K562 (cell line): ENCODE measurements at regions not wholly inside any gene's neighbourhood (a gene's known extent, or its start where the extent isn't known, plus 50 kb on each side); places are given as distances from the start of the nearest gene placed in this dataset.

Source experiments
- ATAC-seq: fragments of 200-7000 bp; cut with Tn5 transposase; 3 replicates; pipeline ENCODE4 v1.9.1; 2020; ENCODE audit warnings: moderate library complexity
- BruUV-seq: library from RNA; stranded (reverse); fragments of 400-500 nt; replicated peaks from 2 replicates; lab custom pipeline; 2021; lab: Mats Ljungman, UMichigan
- CTCF ChIA-PET: fragments of 300-600 bp; formaldehyde crosslinking; extraction: SDS; loops from one replicate; lab custom pipeline; 2021; ENCODE audit warnings: low intra/inter-chr PET ratio; lab: Yijun Ruan, JAX
- POLR2A ChIA-PET: fragments of 300-600, 350-650 bp; sonication (Branson Sonifier 250); formaldehyde crosslinking; extraction: SDS; loops from one replicate; lab custom pipeline; 2021; ENCODE audit warnings: antibody characterized with exemption, inconsistent platforms; lab: Yijun Ruan, JAX
- DNase-seq, 4 experiments: peaks; one replicate each; pipeline versions ENCODE4 v3.0.0 to v3.0.0-alpha.2; 2011 to 2018; ENCODE audit warnings: low spot score in 3 of 4, mixed read lengths in 3 of 4; ENCODE audit errors: extremely low read depth in 1 of 4
- FAIRE-seq: peaks from 2 replicates; lab custom pipeline; 2011; peaks lifted over from hg19 to GRCh38; lab: Jason Lieb, UNC
- H2AFZ ChIP-seq: 2 replicates; pipeline ENCODE4 v1.6.0; 2011; ENCODE audit warnings: low read depth, low read length, control low read depth, inconsistent platforms
- H3K27ac ChIP-seq: fragments of 200-600 bp; 3 replicates; pipeline ENCODE4 v1.8.0; 2011; ENCODE audit warnings: low read depth, mild to moderate bottlenecking, control low read depth, inconsistent platforms, low read length, moderate library complexity, mixed read lengths; ENCODE audit errors: extremely low read depth
- H3K27me3 ChIP-seq, 2 experiments: fragments of 300-600 bp in 1 of 2; 2 replicates in 1 of 2; 3 replicates in 1 of 2; pipeline versions ENCODE4 v1.6.0 to v1.8.0; 2011; ENCODE audit warnings: inconsistent platforms in 2 of 2, low read length in 2 of 2, mild to moderate bottlenecking in 1 of 2, mixed read lengths in 1 of 2, moderate library complexity in 1 of 2; ENCODE audit not compliant: control insufficient read depth in 2 of 2, insufficient read depth in 2 of 2
- H3K36me3 ChIP-seq: fragments of 300-600 bp; 3 replicates; pipeline ENCODE4 v1.8.0; 2011; ENCODE audit warnings: mild to moderate bottlenecking, low read length, inconsistent platforms; ENCODE audit not compliant: control insufficient read depth, insufficient read depth
- H3K4me1 ChIP-seq, 2 experiments: fragments of 200-600 bp in 1 of 2; replicated peaks in 1 of 2; 2 replicates in 1 of 2; 3 replicates in 1 of 2; pipeline versions ENCODE4 v1.5.1 to v1.8.0; 2011; ENCODE audit warnings: inconsistent platforms in 2 of 2, low read length in 2 of 2, mild to moderate bottlenecking in 1 of 2, mixed read lengths in 1 of 2, moderate library complexity in 1 of 2; ENCODE audit not compliant: control insufficient read depth in 2 of 2, insufficient read depth in 2 of 2
- H3K4me2 ChIP-seq: 2 replicates; pipeline ENCODE4 v1.6.1; 2011; ENCODE audit warnings: low read length, control low read depth, inconsistent platforms, mixed read lengths; ENCODE audit not compliant: insufficient read depth
- H3K4me3 ChIP-seq: fragments of 200-600 bp; sonication (generic), shearing (Covaris generic); 2 replicates; pipeline ENCODE4 v1.5.1; 2016; ENCODE audit warnings: control low read depth, inconsistent platforms
- H3K79me2 ChIP-seq: fragments of 200-600 bp; 3 replicates; pipeline ENCODE4 v1.8.0; 2011; ENCODE audit warnings: low read length, inconsistent platforms; ENCODE audit not compliant: control insufficient read depth, insufficient read depth
- H3K9ac ChIP-seq, 2 experiments: 2 replicates each; pipeline versions ENCODE4 v1.6.0 to v1.6.1; 2011; ENCODE audit warnings: low read depth in 2 of 2, low read length in 2 of 2, control low read depth in 1 of 2, inconsistent platforms in 1 of 2, mild to moderate bottlenecking in 1 of 2, mixed read lengths in 1 of 2; ENCODE audit not compliant: insufficient read depth in 1 of 2
- H3K9me1 ChIP-seq: one replicate; pipeline ENCODE4 v1.6.0; 2011; ENCODE audit warnings: inconsistent platforms, mild to moderate bottlenecking, low read length, moderate library complexity; ENCODE audit not compliant: control insufficient read depth, insufficient read depth
- H3K9me3 ChIP-seq: replicated peaks from 2 replicates; pipeline ENCODE4 v1.5.1; 2011; ENCODE audit warnings: low read depth, low read length, inconsistent platforms; ENCODE audit not compliant: control insufficient read depth, insufficient read depth
- H4K20me1 ChIP-seq: replicated peaks from 2 replicates; pipeline ENCODE4 v1.6.1; 2011; ENCODE audit warnings: low read length, inconsistent platforms, mixed read lengths; ENCODE audit not compliant: control insufficient read depth, insufficient read depth
- BRF1 ChIP-seq: IDR thresholded peaks from 3 replicates; pipeline ENCODE4 v1.6.1; 2011; ENCODE audit warnings: borderline replicate concordance, mild to moderate bottlenecking; ENCODE audit not compliant: insufficient read length; ENCODE audit errors: extremely low read depth
- CBFA2T2 ChIP-seq: fragments of 450-650 bp; conservative IDR thresholded peaks from 2 replicates; pipeline ENCODE4 v1.6.1; 2017; ENCODE audit warnings: mild to moderate bottlenecking
- CBFA2T3 ChIP-seq: fragments of 450-650 bp; IDR thresholded peaks from 2 replicates; pipeline ENCODE4 v1.6.1; 2017
- CXXC5 ChIP-seq: fragments of 250-450 bp; sonication (Bioruptor Pico); IDR thresholded peaks from 2 replicates; pipeline ENCODE4 v1.8.0; 2022; ENCODE audit warnings: inconsistent platforms, mild to moderate bottlenecking, moderate library complexity
- FIP1L1 ChIP-seq: fragments of 200-400 bp; formaldehyde crosslinking; IDR thresholded peaks from 2 replicates; pipeline ENCODE4 v1.6.1; 2018; ENCODE audit warnings: mild to moderate bottlenecking, low read depth, low read length; ENCODE audit not compliant: poor library complexity, severe bottlenecking
- FOXA3 ChIP-seq, 2 experiments: fragments of 450-650 bp in 1 of 2; sonication (generic) in 1 of 2; formaldehyde crosslinking; IDR thresholded peaks in 1 of 2; conservative IDR thresholded peaks in 1 of 2; 2 replicates each; pipeline versions ENCODE4 v1.4.0 to v1.8.0; 2020 to 2022; ENCODE audit warnings: mild to moderate bottlenecking in 2 of 2, missing genetic modification reagents in 1 of 2
- KAT7 ChIP-seq: sonication (generic); formaldehyde crosslinking; IDR thresholded peaks from 2 replicates; pipeline ENCODE4 v1.8.0; 2022; ENCODE audit warnings: missing genetic modification reagents, mild to moderate bottlenecking, borderline replicate concordance
- LARP7 ChIP-seq: fragments of 450-650 bp; IDR thresholded peaks from 2 replicates; pipeline ENCODE4 v1.6.1; 2016
- MAFF ChIP-seq: IDR thresholded peaks from 2 replicates; pipeline ENCODE4 v1.6.1; 2012; ENCODE audit warnings: low read length, improper control_type of control experiment
- MCM3 ChIP-seq: fragments of 450-650 bp; IDR thresholded peaks from 2 replicates; pipeline ENCODE4 v1.6.1; 2016
- NFYB ChIP-seq: IDR thresholded peaks from 2 replicates; pipeline ENCODE4 v1.6.1; 2011; ENCODE audit warnings: mild to moderate bottlenecking, moderate library complexity; ENCODE audit not compliant: insufficient read length; ENCODE audit errors: extremely low read depth
- POLR2AphosphoS2 ChIP-seq: IDR thresholded peaks from 2 replicates; pipeline ENCODE4 v1.6.1; 2012; ENCODE audit warnings: low read length, improper control_type of control experiment
- ZNF507 ChIP-seq: conservative IDR thresholded peaks from 2 replicates; pipeline ENCODE4 v1.6.1; 2017; ENCODE audit warnings: missing genetic modification characterization, missing compliant biosample characterization
- ZNF583 ChIP-seq: fragments of 250-450 bp; sonication (Bioruptor Pico); IDR thresholded peaks from 2 replicates; pipeline ENCODE4 v1.4.0; 2020
- ZNF785 ChIP-seq: fragments of 250-450 bp; sonication (Bioruptor Pico); IDR thresholded peaks from 2 replicates; pipeline ENCODE4 v1.4.0; 2020; ENCODE audit warnings: mild to moderate bottlenecking
- WGBS: fragments of 100-300 bp; shearing (Covaris generic); methylation state at CpG from one replicate; pipeline ENCODE4 v1.1.6; 2016; ENCODE audit warnings: low coverage, mixed read lengths; ENCODE audit not compliant: insufficient coverage; ENCODE audit errors: missing lambda C conversion rate; 5-methylcytosine and 5-hydroxymethylcytosine counted together
- in situ Hi-C: fragments of 300-500 bp; cut with MboI; formaldehyde crosslinking; loops from 4 replicates; pipeline ENCODE4 v1.15.0; 2018; ENCODE audit warnings: inconsistent platforms, mixed read lengths
- intact Hi-C: fragments of 100-400 bp; cut with micrococcal nuclease; formaldehyde crosslinking; loops from 2 replicates; pipeline ENCODE4 v1.14.2; 2022
- TF ChIP-seq, protein P1 (sequence below): fragments of 450-650 bp; IDR thresholded peaks from 2 replicates; pipeline ENCODE4 v1.6.1; 2016; ENCODE audit warnings: missing biosample characterization, missing genetic modification characterization
- TF ChIP-seq, protein P2 (sequence below): fragments of 450-650 bp; IDR thresholded peaks from 2 replicates; pipeline ENCODE4 v1.6.1; 2016; ENCODE audit warnings: low read depth, mild to moderate bottlenecking, moderate library complexity
- TF ChIP-seq, protein P3 (sequence below): fragments of 250-450 bp; sonication (Bioruptor Pico); IDR thresholded peaks from 2 replicates; pipeline ENCODE4 v1.5.0; 2021; ENCODE audit warnings: mild to moderate bottlenecking, borderline replicate concordance
- TF ChIP-seq, protein P4 (sequence below): fragments of 250-450 bp; sonication (Bioruptor Pico); IDR thresholded peaks from 2 replicates; pipeline ENCODE4 v1.8.0; 2021; ENCODE audit warnings: borderline replicate concordance, mild to moderate bottlenecking, moderate library complexity; ENCODE audit not compliant: poor library complexity, severe bottlenecking

DNA sequence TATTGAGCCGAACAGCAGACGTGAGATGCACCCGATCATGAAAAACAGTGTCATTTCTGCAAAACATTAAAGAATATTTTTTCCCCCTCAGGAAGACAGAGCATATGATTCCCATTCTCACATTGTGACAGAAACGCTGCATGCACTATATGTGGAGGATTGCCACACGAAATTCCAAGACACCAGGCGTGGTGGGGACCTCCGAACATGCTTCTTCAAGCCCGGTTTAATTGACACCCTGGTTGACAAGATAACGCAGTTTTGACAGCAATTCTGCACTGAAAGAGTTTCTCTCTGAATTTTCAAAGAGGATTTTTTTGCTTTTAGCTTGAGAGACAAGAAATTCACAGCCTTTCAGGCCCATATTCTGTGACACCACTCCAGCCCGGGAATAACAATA, 442.8 kb upstream of the NRP1 start (continued):
- TF ChIP-seq ZNF785 (CRISPR knock-in tag) (no peak), NFYB (no peak), FOXA3 (CRISPR knock-in tag; conservative IDR thresholded peaks at IDR 0.05 in 1 of 2, IDR thresholded peaks at IDR 0.05 in 1 of 2) (no peak), CBFA2T2 (no peak), KAT7 (CRISPR knock-in tag) (no peak), FIP1L1 (no peak)
- TF ChIP-seq, protein P1, sequence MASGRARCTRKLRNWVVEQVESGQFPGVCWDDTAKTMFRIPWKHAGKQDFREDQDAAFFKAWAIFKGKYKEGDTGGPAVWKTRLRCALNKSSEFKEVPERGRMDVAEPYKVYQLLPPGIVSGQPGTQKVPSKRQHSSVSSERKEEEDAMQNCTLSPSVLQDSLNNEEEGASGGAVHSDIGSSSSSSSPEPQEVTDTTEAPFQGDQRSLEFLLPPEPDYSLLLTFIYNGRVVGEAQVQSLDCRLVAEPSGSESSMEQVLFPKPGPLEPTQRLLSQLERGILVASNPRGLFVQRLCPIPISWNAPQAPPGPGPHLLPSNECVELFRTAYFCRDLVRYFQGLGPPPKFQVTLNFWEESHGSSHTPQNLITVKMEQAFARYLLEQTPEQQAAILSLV (tag) = no peak

DNA sequence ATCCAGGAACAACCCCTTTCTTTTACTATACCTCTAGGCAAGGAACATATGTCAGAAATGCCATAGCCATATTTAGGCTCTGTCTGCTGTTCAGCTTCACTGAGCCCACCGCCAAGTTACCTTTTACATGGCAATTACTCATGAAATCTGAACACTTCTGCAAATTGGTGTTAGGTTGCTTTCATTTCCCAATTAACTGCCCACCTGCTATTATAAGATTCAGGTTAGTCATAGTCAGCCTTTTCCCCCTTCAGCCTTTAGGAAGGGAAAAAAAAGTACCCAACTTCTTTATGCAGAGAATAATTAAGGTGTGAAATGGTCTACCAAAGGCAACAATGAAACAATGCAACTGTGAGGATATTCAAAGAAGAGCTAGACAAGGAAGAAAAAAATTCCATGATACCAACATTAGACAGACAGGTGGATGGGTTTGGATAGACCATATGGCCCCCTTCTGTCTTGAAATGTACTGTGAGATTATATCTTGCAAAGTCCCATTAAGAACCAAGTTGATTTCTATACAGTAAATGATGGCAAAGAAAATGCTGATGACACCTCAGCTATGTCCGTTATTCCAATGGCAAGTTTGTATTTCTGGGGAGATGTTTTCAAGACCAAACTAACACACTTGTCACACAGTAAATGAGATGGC, 442.1 kb upstream of the NRP1 start:
- in situ Hi-C loops (no loop called here), intact Hi-C loops (no loop called here)
- ChIA-PET CTCF (no interaction called here), POLR2A (no interaction called here)
- Histone ChIP-seq H3K27ac (no peak overlapping the region), H3K9me3 (no peaks in the 10 kb centered on the region), H3K27me3 (peaks cover 0 to 9% of the 10 kb centered on the region in 2 experiments; a peak in 1 of 5 replicates), H3K4me1 (no peaks in the 10 kb centered on the region; a peak in 1 of 5 replicates), H3K4me2 (no peak overlapping the region), H3K9me1 (no peaks in the 10 kb centered on the region), H2AFZ (no peak overlapping the region), H3K9ac (no peak overlapping the region), H4K20me1 (no peaks in the 10 kb centered on the region), H3K79me2 (no peaks in the 10 kb centered on the region), H3K36me3 (no peaks in the 10 kb centered on the region), H3K4me3 (no peak overlapping the region)
- BruUV-seq = no TSS peak
- WGBS = 0% methylated on average over 2 of the region's 2 CpGs
- FAIRE-seq (no peak), ATAC-seq (no peak), DNase-seq (no peak)
- TF ChIP-seq, protein P2, sequence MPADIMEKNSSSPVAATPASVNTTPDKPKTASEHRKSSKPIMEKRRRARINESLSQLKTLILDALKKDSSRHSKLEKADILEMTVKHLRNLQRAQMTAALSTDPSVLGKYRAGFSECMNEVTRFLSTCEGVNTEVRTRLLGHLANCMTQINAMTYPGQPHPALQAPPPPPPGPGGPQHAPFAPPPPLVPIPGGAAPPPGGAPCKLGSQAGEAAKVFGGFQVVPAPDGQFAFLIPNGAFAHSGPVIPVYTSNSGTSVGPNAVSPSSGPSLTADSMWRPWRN = no peak
- TF ChIP-seq MCM3 (no peak), ZNF507 (tag) (no peak), ZNF583 (CRISPR knock-in tag) (no peak), CBFA2T3 (no peak), BRF1 (no peak), CXXC5 (no peak), POLR2AphosphoS2 (no peak), MAFF (no peak), LARP7 (no peak)
- TF ChIP-seq, protein P3, sequence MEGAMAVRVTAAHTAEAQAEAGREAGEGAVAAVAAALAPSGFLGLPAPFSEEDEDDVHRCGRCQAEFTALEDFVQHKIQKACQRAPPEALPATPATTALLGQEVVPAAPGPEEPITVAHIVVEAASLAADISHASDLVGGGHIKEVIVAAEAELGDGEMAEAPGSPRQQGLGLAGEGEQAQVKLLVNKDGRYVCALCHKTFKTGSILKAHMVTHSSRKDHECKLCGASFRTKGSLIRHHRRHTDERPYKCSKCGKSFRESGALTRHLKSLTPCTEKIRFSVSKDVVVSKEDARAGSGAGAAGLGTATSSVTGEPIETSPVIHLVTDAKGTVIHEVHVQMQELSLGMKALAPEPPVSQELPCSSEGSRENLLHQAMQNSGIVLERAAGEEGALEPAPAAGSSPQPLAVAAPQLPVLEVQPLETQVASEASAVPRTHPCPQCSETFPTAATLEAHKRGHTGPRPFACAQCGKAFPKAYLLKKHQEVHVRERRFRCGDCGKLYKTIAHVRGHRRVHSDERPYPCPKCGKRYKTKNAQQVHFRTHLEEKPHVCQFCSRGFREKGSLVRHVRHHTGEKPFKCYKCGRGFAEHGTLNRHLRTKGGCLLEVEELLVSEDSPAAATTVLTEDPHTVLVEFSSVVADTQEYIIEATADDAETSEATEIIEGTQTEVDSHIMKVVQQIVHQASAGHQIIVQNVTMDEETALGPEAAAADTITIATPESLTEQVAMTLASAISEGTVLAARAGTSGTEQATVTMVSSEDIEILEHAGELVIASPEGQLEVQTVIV (CRISPR knock-in tag) = no peak
- TF ChIP-seq, protein P4, sequence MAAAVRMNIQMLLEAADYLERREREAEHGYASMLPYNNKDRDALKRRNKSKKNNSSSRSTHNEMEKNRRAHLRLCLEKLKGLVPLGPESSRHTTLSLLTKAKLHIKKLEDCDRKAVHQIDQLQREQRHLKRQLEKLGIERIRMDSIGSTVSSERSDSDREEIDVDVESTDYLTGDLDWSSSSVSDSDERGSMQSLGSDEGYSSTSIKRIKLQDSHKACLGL (CRISPR knock-in tag) = no peak
